HL-60/S4 treated with retinoic acid at 250 ng/mL for 4 days and 3 days (cell line): ENCODE measurements at regions not wholly inside any gene's neighbourhood (a gene's known extent, or its start where the extent isn't known, plus 50 kb on each side); places are given as distances from the start of the nearest gene placed in this dataset.

Source experiments
- in situ Hi-C: fragments of 300-500 bp; cut with MboI; formaldehyde crosslinking; loops from 2 replicates; pipeline ENCODE4 v1.7.0; 2022; ENCODE audit warnings: low sequenced_read_pairs

GRCh38 chr2:236513956-236514355 is 55.7 kb upstream of the ACKR3 start:
- in situ Hi-C loops = loop anchor here (25.0 kb wide), 1 partner anchor 548 kb away; no protein-coding TSS in a partner anchor

GRCh38 chr2:236516708-236517107 is 52.9 kb upstream of the ACKR3 start:
- in situ Hi-C loops = loop anchor here (25.0 kb wide), 1 partner anchor 546 kb away; no protein-coding TSS in a partner anchor

DNA sequence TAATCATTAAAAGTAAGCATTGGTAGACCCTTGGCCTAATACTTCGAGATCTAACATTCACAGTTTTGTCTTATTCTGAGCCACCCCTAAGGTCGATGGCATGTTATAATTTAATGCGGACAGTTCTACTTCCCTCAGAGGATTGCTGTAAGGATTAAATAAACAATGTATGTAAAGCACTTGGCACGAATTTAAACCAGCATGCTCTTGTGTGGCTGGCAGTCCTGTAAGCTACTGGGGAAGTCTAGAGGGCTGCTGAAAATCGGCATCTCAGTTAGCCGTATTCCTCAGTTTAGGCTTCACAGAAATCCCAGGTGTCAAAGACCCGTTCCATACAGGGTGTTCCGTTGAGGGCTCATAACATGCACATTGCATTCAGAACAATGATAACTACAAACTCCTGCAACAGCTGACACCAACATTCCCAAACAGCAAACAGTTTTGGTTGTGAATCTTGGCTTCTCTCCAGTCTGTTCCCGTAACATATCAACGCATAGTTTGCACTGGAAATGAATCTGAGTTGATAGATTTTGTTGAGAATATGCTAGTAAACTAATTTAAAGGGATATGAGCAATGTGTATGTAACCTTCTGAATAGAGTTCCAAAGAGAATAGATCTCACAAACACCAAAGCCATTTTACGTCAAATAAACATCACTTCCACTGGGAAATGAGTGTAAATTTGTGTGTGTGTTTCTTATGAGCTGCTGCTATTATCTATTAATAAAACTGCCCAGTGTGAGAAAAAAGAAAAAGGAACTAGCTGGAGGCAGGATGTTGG is 52.2 kb upstream of the ACKR3 start:
- in situ Hi-C loops = loop anchor here (25.0 kb wide), 1 partner anchor 545 kb away; no protein-coding TSS in a partner anchor
